HG02885 (cell line): ENCODE measurements at regions not wholly inside any gene's neighbourhood (a gene's known extent, or its start where the extent isn't known, plus 50 kb on each side); places are given as distances from the start of the nearest gene placed in this dataset.
"Not testable (repeated sequence)": the region's sequence is repeated elsewhere in the genome, so short reads cannot be mapped to it uniquely, and the experiment has no call there.

ENCODE experiments used
- ATAC-seq: cut with Tn5 transposase; IDR thresholded peaks from one replicate; pipeline ENCODE4 v1.9.1; 2021; ENCODE audit warnings: mild to moderate bottlenecking; ENCODE audit not compliant: unreplicated experiment, poor library complexity

DNA sequence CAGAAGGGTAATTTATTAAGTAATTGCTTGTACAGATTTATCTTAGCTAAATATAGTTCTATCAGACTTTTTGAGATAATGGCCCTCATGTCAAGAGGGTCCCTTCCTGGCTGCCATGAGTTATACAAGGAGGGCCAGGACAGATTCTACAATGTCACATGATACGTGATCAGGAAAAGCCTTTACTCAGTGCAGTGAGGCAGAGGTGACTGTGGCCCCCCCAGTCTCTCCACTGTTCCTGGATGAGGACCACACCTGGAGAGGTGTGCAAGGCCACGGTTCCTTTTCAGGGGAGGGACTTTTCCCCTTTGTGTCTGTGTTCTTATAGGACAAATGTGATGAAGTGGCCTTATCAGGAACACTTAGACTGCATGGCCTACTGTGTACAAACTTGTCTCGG, 54.3 kb upstream of the LRCH1 start:
- no peak for ATAC-seq

DNA sequence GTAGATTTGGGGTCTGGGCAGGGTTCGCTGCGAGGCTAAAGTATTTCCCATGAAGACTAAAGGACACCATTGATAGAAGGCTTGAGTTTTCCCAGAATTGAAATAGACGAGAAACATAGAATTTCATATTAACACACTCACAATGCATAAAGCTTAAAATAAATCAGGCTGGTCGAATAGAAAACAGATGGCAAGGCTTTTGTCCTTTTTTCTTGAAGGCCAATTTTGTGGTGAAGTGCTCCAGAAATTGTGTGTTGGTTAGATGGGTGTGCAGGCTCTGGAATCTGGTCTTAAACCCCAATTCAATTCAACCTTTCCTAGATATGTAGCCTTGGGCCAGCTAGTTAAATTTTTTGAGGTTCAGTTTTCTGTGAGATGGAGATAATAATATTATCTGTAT, 56.9 kb upstream of the LRCH1 start:
- ATAC-seq, result no peak

DNA sequence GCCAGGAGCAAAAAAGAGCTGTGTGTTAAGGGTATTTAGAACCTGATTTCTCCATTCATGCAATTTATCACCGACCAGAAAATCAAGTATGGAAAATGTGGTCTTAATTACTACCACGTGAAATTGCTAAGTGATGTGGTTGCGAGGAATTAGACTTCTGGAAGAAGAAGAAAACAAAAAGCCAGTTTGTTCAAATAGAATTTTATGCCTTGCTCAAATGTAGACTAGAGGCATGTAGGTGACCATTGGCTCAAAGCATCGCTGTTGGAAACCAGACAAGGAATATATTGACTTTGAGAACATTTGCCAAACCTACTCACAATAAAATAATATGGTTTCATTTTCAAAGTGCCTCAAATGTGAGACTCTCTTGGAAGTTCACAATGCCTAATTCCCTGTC, 57.3 kb upstream of the LRCH1 start:
- ATAC-seq, result no peak

DNA sequence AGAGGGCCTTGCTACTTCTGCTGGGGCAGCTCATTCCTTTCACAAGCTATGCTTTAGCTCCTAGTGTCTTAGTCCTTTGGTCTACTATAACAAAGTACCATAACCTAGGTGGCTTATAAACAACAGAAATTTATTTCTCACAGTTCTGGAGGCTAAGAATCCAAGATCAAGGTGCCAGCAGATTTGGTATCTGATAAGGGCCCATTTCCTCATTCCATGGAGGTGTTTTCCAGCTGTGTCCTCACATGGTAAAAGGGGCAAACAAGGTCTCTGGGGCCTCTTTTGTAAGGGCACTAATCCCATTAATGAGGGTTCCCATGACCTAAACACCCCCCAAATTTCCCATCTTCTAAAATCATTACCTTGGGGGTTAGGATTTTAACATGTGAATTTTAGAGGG, 57.9 kb upstream of the LRCH1 start:
- no peak for ATAC-seq

DNA sequence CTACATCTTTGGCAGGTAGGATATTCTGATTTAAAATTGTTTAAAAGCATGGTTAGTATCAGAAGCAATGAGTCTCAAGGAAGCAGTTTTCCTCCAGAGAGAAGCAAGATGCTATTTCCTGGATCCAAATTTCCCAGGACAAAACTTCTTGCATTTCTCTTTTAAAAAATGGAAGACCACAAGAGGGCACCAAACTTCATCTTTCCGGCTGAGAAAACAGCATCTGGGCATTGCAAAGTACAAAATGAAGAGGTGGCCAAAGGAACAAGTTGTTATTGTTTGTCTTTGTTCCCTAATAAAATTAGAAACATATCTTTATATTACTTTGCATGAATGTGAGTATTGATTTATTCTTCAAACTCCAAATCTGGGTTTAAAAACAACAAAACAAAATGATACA, 60.0 kb upstream of the LRCH1 start:
- no peak for ATAC-seq

DNA sequence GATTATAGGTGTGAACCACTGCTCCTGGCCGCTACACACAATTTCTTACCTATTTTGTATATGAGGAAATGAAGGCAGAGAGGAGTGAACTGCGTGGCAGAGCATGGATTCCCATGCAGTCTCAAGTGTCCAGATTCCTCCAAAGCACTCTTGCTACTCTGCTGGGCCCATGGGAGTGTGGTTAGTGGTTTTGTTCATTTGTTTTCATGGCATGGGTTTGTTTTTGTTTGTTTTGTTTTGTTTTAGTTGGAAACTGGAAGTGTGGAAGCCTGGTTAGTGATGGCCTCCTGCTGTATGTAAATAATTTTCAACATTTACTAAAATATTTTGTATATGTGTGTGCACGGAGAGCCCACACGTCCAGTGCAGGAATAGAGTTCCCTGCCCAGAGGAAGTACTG, 61.3 kb upstream of the LRCH1 start:
- ATAC-seq, result no peak

DNA sequence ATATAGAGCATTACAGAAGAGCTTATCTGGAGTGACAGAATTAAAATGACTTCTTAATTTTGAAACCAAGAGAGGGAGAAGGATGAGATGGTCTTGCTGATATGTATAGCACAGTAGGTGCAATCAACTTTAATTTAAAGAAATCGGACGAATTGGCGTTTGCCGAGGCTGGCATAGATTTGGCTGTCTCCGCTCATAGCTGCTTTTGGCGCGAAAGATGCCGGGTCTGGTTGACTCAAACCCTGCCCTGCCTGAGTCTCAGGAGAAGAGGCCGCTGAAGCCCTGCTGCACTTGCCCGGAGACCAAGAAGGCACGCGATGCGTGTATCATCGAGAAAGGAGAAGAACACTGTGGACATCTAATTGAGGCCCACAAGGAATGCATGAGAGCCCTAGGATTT, 62.3 kb upstream of the LRCH1 start:
- ATAC-seq, result not testable (repeated sequence)

GRCh38 chr13:46490129-46490528, 62.8 kb upstream of the LRCH1 start:
- ATAC-seq, result no peak

DNA sequence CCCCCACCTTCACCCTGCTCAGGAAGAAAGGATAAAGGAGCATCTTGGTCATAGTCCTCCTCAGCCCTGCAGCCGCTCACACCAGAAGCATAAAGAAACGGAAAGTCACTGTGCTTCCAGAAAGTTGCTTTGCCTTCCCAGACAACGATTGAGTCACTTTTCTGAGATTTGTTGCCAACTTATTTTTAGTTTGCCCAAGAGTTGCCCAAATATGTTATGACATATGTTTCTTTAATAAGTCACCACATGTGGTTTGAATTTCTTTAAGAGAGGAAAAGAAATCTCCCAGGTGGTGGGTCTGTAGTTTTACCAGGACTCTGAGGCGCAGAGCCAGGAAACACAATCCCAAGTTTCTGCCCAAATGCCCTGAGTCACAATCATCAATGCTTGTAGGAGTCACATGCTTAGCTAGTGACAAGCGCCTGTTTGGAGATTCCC, 63.4 kb upstream of the LRCH1 start:
- ATAC-seq, result no peak

GRCh38 chr13:46487748-46488147, 65.2 kb upstream of the LRCH1 start:
- ATAC-seq, result peak; percentile 67

DNA sequence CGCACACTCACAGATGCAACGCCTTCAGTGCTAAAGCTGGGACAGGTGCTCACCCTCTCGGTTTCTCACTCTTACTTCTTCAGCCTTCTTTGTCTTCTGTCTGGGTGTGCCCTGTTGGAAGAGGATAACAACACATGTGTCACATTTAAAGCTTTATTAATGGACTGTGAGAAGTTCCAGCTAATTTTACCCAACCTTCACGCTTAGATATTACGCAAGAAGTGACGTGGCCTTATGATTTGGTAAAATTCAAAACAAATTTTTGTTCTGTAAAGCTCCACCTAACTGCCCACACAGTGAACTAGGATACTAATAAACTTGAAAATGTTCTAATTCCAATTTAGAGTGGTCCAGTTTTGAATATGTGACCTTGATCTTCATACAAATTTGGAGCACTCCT, 66.7 kb upstream of the LRCH1 start:
- no peak for ATAC-seq

GRCh38 chr13:46484561-46484960, 68.4 kb upstream of the LRCH1 start:
- no peak for ATAC-seq

- ATAC-seq, result no peak
Observed at GRCh38 chr13:46481166-46481565, 71.8 kb upstream of the LRCH1 start.

GRCh38 chr13:46480131-46480530, 72.8 kb upstream of the LRCH1 start:
- no peak for ATAC-seq

GRCh38 chr13:46479691-46480090, 73.3 kb upstream of the LRCH1 start:
- no peak for ATAC-seq

GRCh38 chr13:46479283-46479682, 73.7 kb upstream of the LRCH1 start:
- ATAC-seq, result no peak

DNA sequence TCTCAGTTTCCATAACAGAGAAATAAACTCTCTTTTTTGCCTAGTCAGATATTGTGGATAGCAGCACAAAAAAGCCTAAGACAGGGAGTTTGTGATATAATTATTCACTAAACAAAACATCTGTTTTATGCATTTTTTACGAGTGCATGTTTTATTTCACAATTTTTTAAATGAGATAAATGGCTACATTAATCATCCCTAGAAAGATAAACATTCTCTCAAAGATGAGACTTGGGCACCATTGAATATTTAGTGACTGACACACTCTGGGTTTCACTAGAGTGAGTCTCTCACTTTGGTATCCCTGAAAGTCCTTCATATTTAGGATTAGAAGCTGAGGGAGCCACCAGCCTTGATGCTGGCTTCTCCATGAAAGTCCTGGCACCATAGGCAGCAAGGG, 74.3 kb upstream of the LRCH1 start:
- ATAC-seq, result no peak

DNA sequence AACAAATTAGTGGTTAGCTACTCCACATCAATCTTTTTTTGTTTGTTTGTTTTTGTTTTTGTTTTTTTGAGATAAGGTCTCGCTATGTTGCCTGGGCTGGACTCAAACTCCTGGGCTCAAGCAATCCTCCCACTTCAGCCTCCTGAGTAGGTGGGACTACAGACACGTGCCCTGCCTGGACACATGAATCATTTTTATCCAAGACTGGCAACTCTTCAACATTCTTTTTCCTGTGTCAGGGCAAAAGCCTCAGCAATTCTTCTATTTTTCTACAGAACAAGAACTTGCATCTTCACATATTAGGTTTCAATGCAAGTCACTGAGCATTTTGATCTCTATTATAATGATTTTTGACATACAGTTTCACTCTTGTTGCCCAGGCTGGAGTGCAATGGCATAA, 76.8 kb upstream of the LRCH1 start:
- ATAC-seq, result no peak

GRCh38 chr13:46475541-46475991, 77.4 kb upstream of the LRCH1 start:
- ATAC-seq, result no peak

DNA sequence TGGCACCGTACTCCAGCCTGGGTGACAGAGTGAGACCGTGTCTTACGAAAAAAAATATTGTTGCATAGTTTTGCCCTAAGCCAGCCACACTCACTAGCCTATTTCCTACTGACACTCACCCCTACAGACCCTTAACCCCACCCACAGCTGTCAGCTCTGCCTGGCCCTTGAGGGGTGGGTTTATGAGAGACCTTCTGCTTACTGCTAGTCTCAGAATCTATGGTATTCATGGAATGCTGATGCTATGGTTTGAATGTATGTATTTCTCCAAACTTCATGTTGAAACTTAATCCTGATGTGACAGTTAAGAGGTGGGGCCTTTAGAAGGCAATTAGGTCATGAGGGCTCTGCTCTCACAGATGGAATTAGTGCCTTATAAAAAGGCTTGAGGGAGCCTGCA, 79.2 kb upstream of the LRCH1 start:
- no peak for ATAC-seq

- ATAC-seq, result no peak
Observed at GRCh38 chr13:46472384-46472783, 80.6 kb upstream of the LRCH1 start.

GRCh38 chr13:46469699-46470098, 82.6 kb upstream of the RUBCNL start:
- not testable (repeated sequence) for ATAC-seq
